HG03575 (cell line): ENCODE measurements at regions not wholly inside any gene's neighbourhood (a gene's known extent, or its start where the extent isn't known, plus 50 kb on each side); places are given as distances from the start of the nearest gene placed in this dataset.
"Not testable (repeated sequence)": the region's sequence is repeated elsewhere in the genome, so short reads cannot be mapped to it uniquely, and the experiment has no call there.

Experiments
- ATAC-seq: cut with Tn5 transposase; IDR thresholded peaks from one replicate; pipeline ENCODE4 v1.9.1; 2021; ENCODE audit not compliant: unreplicated experiment, insufficient number of reproducible peaks, low FRiP score; ENCODE audit errors: extremely low read depth

- ATAC-seq = no peak
Observed at GRCh38 chr2:220593526-220593925, 966.1 kb downstream of the SLC4A3 start.

- no peak for ATAC-seq
Observed at GRCh38 chr2:220601674-220602073, 970.4 kb downstream of the EPHA4 start.

GRCh38 chr2:220613004-220613403 is 959.1 kb downstream of the EPHA4 start:
- not testable (repeated sequence) for ATAC-seq

GRCh38 chr2:220614064-220614463 is 958.0 kb downstream of the EPHA4 start:
- no peak for ATAC-seq

GRCh38 chr2:220619525-220620220 is 952.4 kb downstream of the EPHA4 start:
- ATAC-seq = no peak

GRCh38 chr2:220626603-220627002 is 945.5 kb downstream of the EPHA4 start:
- ATAC-seq = no peak

GRCh38 chr2:220628252-220628651 is 943.9 kb downstream of the EPHA4 start:
- ATAC-seq = no peak

- ATAC-seq = no peak
Observed at GRCh38 chr2:220641137-220641536, 931.0 kb downstream of the EPHA4 start.

- no peak for ATAC-seq
Observed at GRCh38 chr2:220646424-220646823, 925.7 kb downstream of the EPHA4 start.

- no peak for ATAC-seq
Observed at GRCh38 chr2:220648628-220649027, 923.5 kb downstream of the EPHA4 start.

- ATAC-seq = no peak
Observed at GRCh38 chr2:220653776-220654175, 918.3 kb downstream of the EPHA4 start.

- ATAC-seq = no peak
Observed at GRCh38 chr2:220654322-220654721, 917.8 kb downstream of the EPHA4 start.

GRCh38 chr2:220660277-220661145 is 911.6 kb downstream of the EPHA4 start:
- ATAC-seq = no peak

GRCh38 chr2:220662431-220662830 is 909.7 kb downstream of the EPHA4 start:
- ATAC-seq = no peak

GRCh38 chr2:220663065-220663464 is 909.0 kb downstream of the EPHA4 start:
- no peak for ATAC-seq

GRCh38 chr2:220664272-220665107 is 907.6 kb downstream of the EPHA4 start:
- no peak for ATAC-seq

- no peak for ATAC-seq
Observed at GRCh38 chr2:220665108-220665471, 907.0 kb downstream of the EPHA4 start.

- no peak for ATAC-seq
Observed at GRCh38 chr2:220669324-220669723, 902.8 kb downstream of the EPHA4 start.

GRCh38 chr2:220670511-220670910 is 901.6 kb downstream of the EPHA4 start:
- no peak for ATAC-seq
